ENCODE measurements at regions not wholly inside any gene's neighbourhood (a gene's known extent, or its start where the extent isn't known, plus 50 kb on each side); places are given as distances from the start of the nearest gene placed in this dataset.
"Not testable (repeated sequence)": the region's sequence is repeated elsewhere in the genome, so short reads cannot be mapped to it uniquely, and the experiment has no call there.

- DNase-seq (ENCODE audit: low read depth in 2 of 2), result no peak
Observed at GRCh38 chr16:51543971-51544370, 392.9 kb upstream of the SALL1 start.

GRCh38 chr16:51542981-51543815, 392.1 kb upstream of the SALL1 start:
- no peak for DNase-seq (ENCODE audit: low read depth in 2 of 2)

GRCh38 chr16:51540259-51540658, 389.2 kb upstream of the SALL1 start:
- DNase-seq (ENCODE audit: low read depth in 2 of 2), result no peak

GRCh38 chr16:51538707-51539498, 387.8 kb upstream of the SALL1 start:
- no peak for DNase-seq (ENCODE audit: low read depth in 2 of 2)

GRCh38 chr16:51535591-51535990, 384.5 kb upstream of the SALL1 start:
- no peak for DNase-seq (ENCODE audit: low read depth in 2 of 2)

GRCh38 chr16:51532551-51532950, 381.5 kb upstream of the SALL1 start:
- no peak for DNase-seq (ENCODE audit: low read depth in 2 of 2)

- DNase-seq (ENCODE audit: low read depth in 2 of 2), result no peak
Observed at GRCh38 chr16:51531271-51531670, 380.2 kb upstream of the SALL1 start.

GRCh38 chr16:51527349-51527748, 376.3 kb upstream of the SALL1 start:
- no peak for DNase-seq (ENCODE audit: low read depth in 2 of 2)

- DNase-seq (ENCODE audit: low read depth in 2 of 2), result no peak
Observed at GRCh38 chr16:51526621-51527020, 375.6 kb upstream of the SALL1 start.

- DNase-seq (ENCODE audit: low read depth in 2 of 2), result no peak
Observed at GRCh38 chr16:51524555-51525373, 373.7 kb upstream of the SALL1 start.

- DNase-seq (ENCODE audit: low read depth in 2 of 2), result no peak
Observed at GRCh38 chr16:51524070-51524469, 373.0 kb upstream of the SALL1 start.

GRCh38 chr16:51523400-51523799, 372.3 kb upstream of the SALL1 start:
- DNase-seq (ENCODE audit: low read depth in 2 of 2), result no peak

GRCh38 chr16:51522902-51523301, 371.8 kb upstream of the SALL1 start:
- no peak for DNase-seq (ENCODE audit: low read depth in 2 of 2)

GRCh38 chr16:51516960-51517359, 365.9 kb upstream of the SALL1 start:
- not testable (repeated sequence) for DNase-seq (ENCODE audit: low read depth in 2 of 2)

- no peak for DNase-seq (ENCODE audit: low read depth in 2 of 2)
Observed at GRCh38 chr16:51510416-51510815, 359.3 kb upstream of the SALL1 start.

- no peak for DNase-seq (ENCODE audit: low read depth in 2 of 2)
Observed at GRCh38 chr16:51509336-51509735, 358.3 kb upstream of the SALL1 start.

- no peak for DNase-seq (ENCODE audit: low read depth in 2 of 2)
Observed at GRCh38 chr16:51508490-51509212, 357.6 kb upstream of the SALL1 start.

GRCh38 chr16:51507286-51507685, 356.2 kb upstream of the SALL1 start:
- no peak for DNase-seq (ENCODE audit: low read depth in 2 of 2)

- no peak for DNase-seq (ENCODE audit: low read depth in 2 of 2)
Observed at GRCh38 chr16:51500306-51500705, 349.2 kb upstream of the SALL1 start.

GRCh38 chr16:51497541-51498211, 346.6 kb upstream of the SALL1 start:
- DNase-seq (ENCODE audit: low read depth in 2 of 2), result no peak

GRCh38 chr16:51490866-51491265, 339.8 kb upstream of the SALL1 start:
- DNase-seq (ENCODE audit: low read depth in 2 of 2), result no peak
